Fibroblast of pulmonary artery (primary cell): ENCODE measurements at regions not wholly inside any gene's neighbourhood (a gene's known extent, or its start where the extent isn't known, plus 50 kb on each side); places are given as distances from the start of the nearest gene placed in this dataset.

Source experiments
- DNase-seq: peaks from one replicate; pipeline ENCODE4 v3.0.0-alpha.2; 2010; ENCODE audit warnings: low read depth
- H3K4me3 ChIP-seq: replicated peaks from 2 replicates; pipeline ENCODE4 v1.5.1; 2011; ENCODE audit warnings: low read depth, mild to moderate bottlenecking, control low read depth, low read length, moderate library complexity
- CTCF ChIP-seq: IDR thresholded peaks from 2 replicates; pipeline ENCODE4 v1.5.1; 2011; ENCODE audit warnings: mild to moderate bottlenecking, control low read depth, low read length, inconsistent platforms; ENCODE audit errors: missing control alignments

- TF ChIP-seq CTCF, result no peak
- no peak overlapping the region for H3K4me3 ChIP-seq
- peak; percentile 97 for DNase-seq
Measured at GRCh38 chr4:53676402-53676871, 85.2 kb upstream of the LNX1 start.

DNA sequence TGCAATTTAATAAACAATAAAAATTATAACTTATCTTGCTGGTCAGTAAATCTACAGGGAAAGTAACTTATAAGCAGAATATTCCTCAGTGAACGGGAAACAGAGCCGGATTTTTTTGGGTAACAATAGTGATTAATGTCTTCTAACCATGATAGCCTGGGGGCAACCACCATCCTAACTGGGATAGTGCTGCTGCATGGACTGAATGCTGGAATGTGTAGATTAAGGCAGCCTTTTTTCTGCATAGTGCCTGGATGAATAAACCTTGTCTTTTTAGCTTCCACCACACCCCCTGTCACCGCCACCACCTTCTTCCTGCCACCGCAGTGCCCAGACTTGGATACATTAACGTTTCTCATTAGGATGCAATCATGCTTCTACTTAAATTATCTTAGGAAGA is 83.6 kb upstream of the LNX1 start:
- no peak for TF ChIP-seq CTCF
- no peak overlapping the region for H3K4me3 ChIP-seq
- no peak for DNase-seq

- DNase-seq, result no peak
- no peak overlapping the region for H3K4me3 ChIP-seq
- no peak for TF ChIP-seq CTCF
Measured at GRCh38 chr4:53672873-53673272, 81.6 kb upstream of the LNX1 start.

DNA sequence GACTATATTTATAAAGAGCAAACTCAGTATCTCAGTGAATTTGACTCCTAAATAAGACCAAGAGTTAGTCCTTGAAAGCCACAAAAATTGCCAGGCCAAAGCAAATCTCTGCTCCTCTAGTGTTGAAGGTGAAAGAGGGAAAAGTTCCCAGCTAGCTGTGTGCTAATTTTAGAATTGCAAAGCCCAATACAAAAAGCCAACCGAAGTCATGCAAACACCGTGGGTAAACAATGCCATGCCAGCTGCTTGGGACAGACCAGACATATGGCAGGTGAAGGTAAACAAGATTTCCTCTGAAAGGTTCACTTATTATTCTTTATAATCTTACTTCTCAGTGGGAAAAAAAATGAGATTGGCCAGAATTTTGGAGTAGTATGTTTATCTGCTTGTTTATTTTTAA is 80.5 kb upstream of the LNX1 start:
- no peak overlapping the region for H3K4me3 ChIP-seq
- no peak for TF ChIP-seq CTCF
- DNase-seq, result no peak

- no peak overlapping the region for H3K4me3 ChIP-seq
- TF ChIP-seq CTCF, result no peak
- no peak for DNase-seq
Measured at GRCh38 chr4:53659737-53660136, 68.5 kb upstream of the LNX1 start.

DNA sequence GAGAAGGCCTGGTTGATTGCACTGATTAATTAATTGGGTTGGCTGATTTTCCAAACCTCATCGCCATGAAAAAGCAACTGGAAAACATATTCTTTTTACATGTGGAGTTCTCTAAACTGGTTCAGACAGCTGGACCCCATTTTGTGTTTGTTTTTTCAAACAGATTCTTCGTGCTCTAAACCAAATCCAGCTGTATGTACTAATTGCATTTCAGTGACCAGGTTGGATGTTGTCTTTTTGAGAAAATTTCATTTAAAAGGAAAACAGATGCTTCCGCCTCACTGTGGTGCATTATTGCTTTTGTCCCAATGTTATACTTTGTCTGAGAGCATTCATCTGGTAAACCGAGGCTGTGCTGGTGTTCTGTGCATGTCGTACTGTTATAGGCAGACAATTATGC is 67.8 kb upstream of the LNX1 start:
- no peak overlapping the region for H3K4me3 ChIP-seq
- no peak for DNase-seq
- no peak for TF ChIP-seq CTCF

DNA sequence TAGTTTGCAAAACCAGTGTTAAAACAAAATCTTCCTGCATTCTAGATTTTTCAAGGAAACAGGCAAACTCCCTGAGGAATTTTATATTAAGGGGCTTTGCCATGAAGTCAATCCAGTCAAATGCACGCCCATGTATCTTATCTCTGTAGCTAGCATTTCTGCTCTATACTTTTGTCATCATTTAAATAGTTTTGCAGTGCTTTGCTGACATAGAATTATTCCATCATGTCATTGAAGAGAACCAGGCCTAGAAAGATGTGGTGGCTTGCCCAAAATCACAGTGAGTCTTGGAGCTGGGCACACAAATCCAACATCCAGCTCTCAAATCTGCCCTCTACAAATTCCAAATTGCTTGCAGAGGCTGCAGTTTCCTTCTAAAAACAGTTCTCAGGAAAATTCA is 66.7 kb upstream of the LNX1 start:
- H3K4me3 ChIP-seq, result no peak overlapping the region
- TF ChIP-seq CTCF, result no peak
- DNase-seq, result no peak
